A549 (cell line): ENCODE measurements at regions not wholly inside any gene's neighbourhood (a gene's known extent, or its start where the extent isn't known, plus 50 kb on each side); places are given as distances from the start of the nearest gene placed in this dataset.

Source experiments
- ATAC-seq, 2 experiments: fragments of 200-7000 bp in 1 of 2; fragments of >200 bp in 1 of 2; cut with Nextera tagmentation in 1 of 2; cut with Tn5 transposase in 1 of 2; 3 replicates each; pipeline versions ENCODE4 v1.8.0 to v1.9.1; 2018 to 2020; ENCODE audit warnings: mild to moderate bottlenecking in 1 of 2, moderate library complexity in 1 of 2
- CTCF ChIA-PET: fragments of 300-600 bp; sonication (Branson Sonifier 250); formaldehyde crosslinking; extraction: SDS; loops from one replicate; lab custom pipeline; 2021; ENCODE audit warnings: antibody characterized with exemption, inconsistent platforms; lab: Yijun Ruan, JAX
- POLR2A ChIA-PET: fragments of 350-600 bp; formaldehyde crosslinking; extraction: SDS; loops from one replicate; lab custom pipeline; 2021; ENCODE audit warnings: antibody characterized with exemption, inconsistent platforms; lab: Yijun Ruan, JAX
- DNase-seq, 2 experiments: peaks; one replicate each; pipeline versions ENCODE4 v3.0.0 to v3.0.0-alpha.2; 2011 to 2016; ENCODE audit warnings: low read depth in 1 of 2, low spot score in 1 of 2
- FAIRE-seq: peaks from 2 replicates; lab custom pipeline; 2011; peaks lifted over from hg19 to GRCh38; lab: Jason Lieb, UNC
- H3K27ac ChIP-seq, 2 experiments: fragments of >200 bp; sonication (Bioruptor Twin); formaldehyde crosslinking; 3 replicates each; pipeline ENCODE4 v1.5.1; 2016 to 2017
- H3K4me1 ChIP-seq: fragments of >200 bp; sonication (Bioruptor Twin); formaldehyde crosslinking; 3 replicates; pipeline ENCODE4 v1.6.1; 2016
- H3K4me2 ChIP-seq: fragments of >200 bp; sonication (Bioruptor Twin); formaldehyde crosslinking; 3 replicates; pipeline ENCODE4 v1.6.1; 2016
- H3K4me3 ChIP-seq: fragments of >200 bp; sonication (Bioruptor Twin); formaldehyde crosslinking; 3 replicates; pipeline ENCODE4 v1.5.1; 2016
- H3K9me3 ChIP-seq: fragments of >200 bp; sonication (Bioruptor Twin); formaldehyde crosslinking; 3 replicates; pipeline ENCODE4 v1.6.1; 2016
- CBX8 ChIP-seq: fragments of 200-600 bp; sonication (generic); IDR thresholded peaks from 2 replicates; pipeline ENCODE4 v1.6.1; 2016
- ESRRA ChIP-seq: fragments of 150-350 bp; IDR thresholded peaks from 2 replicates; pipeline ENCODE4 v1.6.1; 2014; ENCODE audit warnings: mild to moderate bottlenecking, low read length, borderline replicate concordance
- GATA3 ChIP-seq: IDR thresholded peaks from 2 replicates; pipeline ENCODE4 v1.6.1; 2012; ENCODE audit warnings: borderline replicate concordance
- HOXA7 ChIP-seq: fragments of 250-450 bp; sonication (Bioruptor Pico); IDR thresholded peaks from 2 replicates; pipeline ENCODE4 v1.5.0; 2020; ENCODE audit warnings: mild to moderate bottlenecking, moderate library complexity
- MAFK ChIP-seq: fragments of 450-650 bp; IDR thresholded peaks from 2 replicates; pipeline ENCODE4 v1.6.1; 2014; ENCODE audit not compliant: partially characterized antibody
- MYC ChIP-seq: IDR thresholded peaks from 2 replicates; pipeline ENCODE4 v1.6.1; 2012; ENCODE audit warnings: mild to moderate bottlenecking, inconsistent platforms, low read length, improper control_type of control experiment, borderline replicate concordance
- RAD21 ChIP-seq, 2 experiments: fragments of >200 bp in 1 of 2; sonication (Bioruptor Twin) in 1 of 2; formaldehyde crosslinking in 1 of 2; IDR thresholded peaks in 1 of 2; conservative IDR thresholded peaks in 1 of 2; 2 replicates in 1 of 2; 3 replicates in 1 of 2; pipeline ENCODE4 v1.6.1; 2012 to 2018; ENCODE audit warnings: inconsistent platforms in 1 of 2
- RNF2 ChIP-seq: fragments of 200-600 bp; sonication (generic); IDR thresholded peaks from 2 replicates; pipeline ENCODE4 v1.6.1; 2016; ENCODE audit warnings: low read depth, mild to moderate bottlenecking, antibody characterized with exemption, moderate library complexity, borderline replicate concordance
- TFCP2L1 ChIP-seq: fragments of 250-450 bp; sonication (Bioruptor Pico); IDR thresholded peaks from 2 replicates; pipeline ENCODE4 v1.5.0; 2021; ENCODE audit warnings: mild to moderate bottlenecking
- TP53 ChIP-seq: fragments of 250-450 bp; sonication (Bioruptor Pico); IDR thresholded peaks from 2 replicates; pipeline ENCODE4 v1.5.0; 2021; ENCODE audit warnings: mild to moderate bottlenecking, moderate library complexity
- ZC3H11A ChIP-seq: fragments of 450-650 bp; IDR thresholded peaks from 2 replicates; pipeline ENCODE4 v1.6.1; 2014; ENCODE audit warnings: antibody characterized with exemption, mild to moderate bottlenecking
- WGBS: methylation state at CpG from one replicate; pipeline ENCODE4 v1.1.6; 2017; ENCODE audit errors: missing lambda C conversion rate; 5-methylcytosine and 5-hydroxymethylcytosine counted together
- TF ChIP-seq, protein P1 (sequence below): fragments of 250-450 bp; sonication (Bioruptor Pico); IDR thresholded peaks from 2 replicates; pipeline ENCODE4 v1.5.0; 2020; ENCODE audit warnings: low read depth, mild to moderate bottlenecking, moderate library complexity

DNA sequence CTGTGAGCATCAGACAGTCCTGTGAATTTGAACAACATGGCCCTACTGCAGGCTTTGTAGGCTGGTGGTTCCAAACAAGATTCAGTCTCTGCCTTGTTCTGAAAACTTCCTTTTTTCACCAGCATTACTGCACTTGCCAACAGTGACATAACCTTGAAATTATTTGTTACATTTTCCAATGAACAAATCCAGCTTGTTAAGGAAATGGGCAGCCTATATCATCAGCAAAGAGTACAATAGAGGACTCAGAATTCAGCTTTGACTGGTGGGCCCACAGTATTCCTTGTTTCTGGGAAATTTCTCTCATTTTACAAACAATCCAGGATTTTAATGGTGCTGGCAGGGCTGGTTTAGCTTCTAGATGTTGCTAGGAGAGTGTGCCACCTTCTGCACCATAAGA, 703.7 kb upstream of the FZD8 start:
- H3K27ac ChIP-seq = no peak overlapping the region
- POLR2A ChIA-PET = no interaction called here
- no peak overlapping the region for H3K4me2 ChIP-seq
- no peak overlapping the region for H3K4me3 ChIP-seq
- FAIRE-seq = no peak
- no peaks in the 10 kb centered on the region for H3K9me3 ChIP-seq
- H3K4me1 ChIP-seq = no peaks in the 10 kb centered on the region
- DNase-seq = no peak
- CTCF ChIA-PET = no interaction called here
- ATAC-seq = no peak
- TF ChIP-seq ESRRA = no peak

DNA sequence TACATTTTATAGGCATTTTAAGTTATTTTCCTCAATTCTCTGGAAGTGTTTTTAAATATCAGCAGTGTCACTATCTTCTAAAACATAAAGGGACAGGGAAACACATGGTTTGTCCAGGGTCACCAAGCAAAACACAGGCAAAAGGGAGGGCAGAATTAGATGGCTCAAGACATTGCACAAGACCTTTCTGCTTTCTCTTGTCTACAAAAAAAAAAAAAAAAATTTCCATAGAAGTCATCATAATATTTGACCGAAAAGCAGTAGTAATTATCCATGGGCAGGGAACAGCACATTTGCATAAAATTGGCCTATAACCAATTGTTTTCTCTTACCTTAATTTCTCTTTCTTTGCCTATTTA, 703.1 kb upstream of the FZD8 start:
- no peak for DNase-seq
- Histone ChIP-seq H3K4me2 (no peak overlapping the region), H3K4me1 (no peaks in the 10 kb centered on the region), H3K9me3 (no peaks in the 10 kb centered on the region), H3K4me3 (no peak overlapping the region), H3K27ac (no peak overlapping the region)
- POLR2A ChIA-PET = no interaction called here
- 80% methylated on average over 1 of the region's 1 CpG for WGBS
- no peak for FAIRE-seq
- ATAC-seq = no peak
- CTCF ChIA-PET = no interaction called here
- TF ChIP-seq RNF2 = no peak
- TF ChIP-seq, protein P1, sequence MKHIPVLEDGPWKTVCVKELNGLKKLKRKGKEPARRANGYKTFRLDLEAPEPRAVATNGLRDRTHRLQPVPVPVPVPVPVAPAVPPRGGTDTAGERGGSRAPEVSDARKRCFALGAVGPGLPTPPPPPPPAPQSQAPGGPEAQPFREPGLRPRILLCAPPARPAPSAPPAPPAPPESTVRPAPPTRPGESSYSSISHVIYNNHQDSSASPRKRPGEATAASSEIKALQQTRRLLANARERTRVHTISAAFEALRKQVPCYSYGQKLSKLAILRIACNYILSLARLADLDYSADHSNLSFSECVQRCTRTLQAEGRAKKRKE (CRISPR knock-in tag) = no peak

DNA sequence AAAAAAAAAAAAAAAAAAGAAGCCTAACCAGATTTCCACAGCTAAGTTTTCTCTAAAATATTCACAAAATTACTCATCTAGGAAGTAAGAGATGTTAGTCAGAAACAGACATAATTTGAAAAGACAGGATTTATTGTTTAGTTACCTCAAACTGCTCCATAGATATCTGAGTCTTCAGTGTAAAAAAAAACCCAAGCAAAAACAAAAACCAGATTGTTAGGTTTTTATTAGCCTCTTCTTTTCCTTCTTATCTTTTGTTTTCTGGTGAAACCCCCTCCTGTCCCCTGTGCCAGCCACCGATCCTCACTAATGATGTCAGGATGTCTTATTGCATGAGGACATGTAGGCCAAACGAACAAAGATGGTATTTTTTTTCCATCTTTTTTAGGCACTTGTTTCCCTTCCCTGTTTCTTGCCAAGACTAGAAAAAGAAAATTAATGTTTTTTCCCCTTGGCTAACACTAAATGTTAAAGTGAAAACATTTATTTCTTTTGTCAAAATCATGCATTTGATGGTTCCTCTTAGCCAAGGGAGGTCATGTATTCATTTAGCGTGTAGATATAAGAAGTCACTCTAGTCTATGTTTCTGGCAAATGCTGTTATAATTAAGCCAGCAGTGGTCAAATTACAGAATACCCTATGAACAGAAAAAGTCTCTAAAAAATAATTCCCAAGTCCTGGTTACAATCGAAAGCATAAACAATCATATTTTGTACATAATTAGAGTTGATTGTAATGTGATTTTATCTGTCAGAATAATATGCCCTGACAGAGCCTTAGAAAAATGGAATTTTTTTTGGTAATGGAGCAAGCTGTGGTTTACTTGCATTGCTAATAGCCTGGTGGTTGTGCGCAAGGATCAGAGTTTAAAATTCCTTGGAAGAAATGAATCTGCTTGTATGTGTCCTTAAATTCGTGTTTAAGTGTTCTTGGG, 702.4 kb upstream of the FZD8 start:
- POLR2A ChIA-PET = no interaction called here
- no peaks in the 10 kb centered on the region for H3K4me1 ChIP-seq
- no peak overlapping the region for H3K4me3 ChIP-seq
- H3K4me2 ChIP-seq = no peak overlapping the region
- no peak for TF ChIP-seq CBX8
- no peak for TF ChIP-seq ESRRA
- TF ChIP-seq, all 56 proteins: peak for 0
- ATAC-seq = no peak
- CTCF ChIA-PET = no interaction called here
- no peak for FAIRE-seq
- DNase-seq = no peak
- H3K27ac ChIP-seq = no peak overlapping the region
- 50% methylated on average over 6 of the region's 6 CpGs for WGBS
- no peaks in the 10 kb centered on the region for H3K9me3 ChIP-seq

DNA sequence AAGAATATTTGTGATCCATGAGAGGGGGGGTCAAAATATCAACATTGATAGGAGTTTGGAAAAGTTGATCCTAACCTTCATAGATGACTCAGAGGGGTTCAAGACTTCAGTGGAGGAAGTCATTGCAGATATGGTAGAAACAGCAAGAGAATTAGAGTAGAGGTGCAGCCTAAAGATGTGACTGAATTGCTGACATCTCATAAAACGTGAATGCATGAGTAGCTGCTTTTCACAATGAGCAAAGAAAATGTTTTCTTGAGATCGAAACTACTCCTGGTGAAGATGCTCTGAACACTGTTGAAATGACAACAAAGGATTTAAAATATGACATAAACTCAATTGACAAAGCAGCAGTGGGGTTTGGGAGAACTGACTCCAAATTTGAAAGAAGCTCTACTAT, 700.7 kb upstream of the FZD8 start:
- Histone ChIP-seq H3K4me2 (no peak overlapping the region), H3K4me3 (no peak overlapping the region), H3K27ac (no peak overlapping the region), H3K4me1 (no peaks in the 10 kb centered on the region), H3K9me3 (no peaks in the 10 kb centered on the region)
- ATAC-seq (no peak), DNase-seq (no peak), FAIRE-seq (no peak)
- ChIA-PET POLR2A (no interaction called here), CTCF (no interaction called here)
- TF ChIP-seq MAFK (peak; percentile 66), ZC3H11A (no peak)
- 46% methylated on average over 2 of the region's 2 CpGs for WGBS

DNA sequence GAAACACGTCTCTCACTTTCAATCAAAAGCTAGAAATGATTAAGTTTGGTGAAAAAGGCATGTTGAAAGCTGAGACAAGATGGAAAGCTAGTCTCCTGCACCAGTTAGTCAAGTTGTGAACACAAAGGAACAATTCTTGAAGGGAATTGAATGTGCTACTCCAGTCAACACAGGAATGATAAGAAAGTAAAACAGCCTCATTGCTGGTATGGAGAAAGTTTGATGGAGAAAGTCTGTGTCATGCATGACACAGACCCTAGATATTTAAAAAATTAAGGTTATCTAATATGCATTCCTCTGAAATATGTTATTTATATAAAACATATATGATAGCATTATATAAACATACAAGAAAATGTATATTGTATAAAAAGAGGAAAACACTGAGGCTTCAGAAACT, 699.4 kb upstream of the FZD8 start:
- 67% methylated on average over 1 of the region's 1 CpG for WGBS
- DNase-seq = no peak
- Histone ChIP-seq H3K27ac (no peak overlapping the region), H3K4me3 (no peak overlapping the region), H3K9me3 (no peaks in the 10 kb centered on the region), H3K4me2 (no peak overlapping the region), H3K4me1 (no peaks in the 10 kb centered on the region)
- POLR2A ChIA-PET = no interaction called here
- FAIRE-seq = no peak
- CTCF ChIA-PET = no interaction called here
- no peak for ATAC-seq
- TF ChIP-seq MYC = no peak

DNA sequence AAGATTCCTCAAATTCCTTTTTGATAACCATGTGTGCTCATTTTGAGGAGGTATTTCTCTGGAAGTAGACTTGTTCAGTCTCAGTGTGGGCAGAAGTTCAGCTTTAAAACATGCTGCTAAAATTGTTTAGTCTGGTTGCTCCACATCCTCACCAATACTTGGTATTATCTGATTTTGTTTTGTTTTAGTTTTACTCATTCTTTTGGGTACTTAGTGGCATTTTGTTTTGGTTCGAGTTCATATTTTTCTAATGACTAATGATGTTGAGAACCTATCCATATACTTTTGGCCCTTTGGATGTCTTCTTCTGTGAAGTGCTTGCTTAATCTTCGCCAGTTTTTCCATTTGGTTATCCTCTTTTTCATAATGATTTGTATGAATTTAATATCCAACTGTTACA, 694.2 kb upstream of the FZD8 start:
- no peak overlapping the region for H3K4me2 ChIP-seq
- no peaks in the 10 kb centered on the region for H3K9me3 ChIP-seq
- 43% methylated on average over 2 of the region's 2 CpGs for WGBS
- H3K4me1 ChIP-seq = no peaks in the 10 kb centered on the region
- H3K27ac ChIP-seq = no peak overlapping the region
- ATAC-seq (no peak), FAIRE-seq (no peak), DNase-seq (no peak)
- H3K4me3 ChIP-seq = no peak overlapping the region
- POLR2A ChIA-PET = no interaction called here
- CTCF ChIA-PET = interaction anchor here (1.0 kb wide), 1 partner anchor 443 kb away, joined by 3 read pairs; no protein-coding TSS in a partner anchor
- no peak for TF ChIP-seq TP53 (CRISPR knock-in tag)
- no peak for TF ChIP-seq HOXA7
- TF ChIP-seq CBX8 = no peak
- no peak for TF ChIP-seq RAD21 (conservative IDR thresholded peaks at IDR 0.05 in 1 of 2, IDR thresholded peaks at IDR 0.05 in 1 of 2)
- no peak for TF ChIP-seq GATA3
- no peak for TF ChIP-seq TFCP2L1 (CRISPR knock-in tag)
